Neural cell (in vitro differentiated cells): ENCODE measurements at regions not wholly inside any gene's neighbourhood (a gene's known extent, or its start where the extent isn't known, plus 50 kb on each side); places are given as distances from the start of the nearest gene placed in this dataset.

Experiments used
- H2AFZ ChIP-seq: fragments of 200-600, 300-800 bp; sonication (generic), shearing (Covaris generic); 2 replicates; pipeline ENCODE4 v1.6.0; 2014; ENCODE audit warnings: low read depth, mild to moderate bottlenecking, antibody characterized with exemption, low read length, moderate library complexity
- H3F3A ChIP-seq: fragments of 200-600 bp; shearing (Covaris generic); 2 replicates; pipeline ENCODE4 v1.6.1; 2016; ENCODE audit warnings: mild to moderate bottlenecking, moderate library complexity, mixed read lengths, antibody characterized with exemption, low read length; ENCODE audit not compliant: insufficient read depth, poor library complexity, severe bottlenecking
- H3K27ac ChIP-seq: fragments of 200-600, 300-800 bp; sonication (generic), shearing (Covaris generic); 2 replicates; pipeline ENCODE4 v1.5.1; 2014; ENCODE audit warnings: mild to moderate bottlenecking, low read length, moderate library complexity
- H3K27me3 ChIP-seq: fragments of 300-800, 200-600 bp; sonication (generic), shearing (Covaris generic); 2 replicates; pipeline ENCODE4 v1.6.0; 2014; ENCODE audit warnings: mild to moderate bottlenecking, low read depth, low read length, moderate library complexity; ENCODE audit not compliant: insufficient read depth
- H3K36me3 ChIP-seq: fragments of 300-800, 200-600 bp; sonication (generic), shearing (Covaris generic); 2 replicates; pipeline ENCODE4 v1.5.1; 2014; ENCODE audit warnings: mild to moderate bottlenecking, antibody characterized with exemption, low read length, moderate library complexity; ENCODE audit not compliant: insufficient read depth
- H3K4me2 ChIP-seq: fragments of 300-800, 200-600 bp; sonication (generic), shearing (Covaris generic); 2 replicates; pipeline ENCODE4 v1.6.0; 2014; ENCODE audit warnings: mild to moderate bottlenecking, low read length
- H3K4me3 ChIP-seq: fragments of 300-800, 200-600 bp; sonication (generic), shearing (Covaris generic); 2 replicates; pipeline ENCODE4 v1.5.1; 2014; ENCODE audit warnings: mild to moderate bottlenecking, low read length, moderate library complexity
- H3K79me2 ChIP-seq: fragments of 200-600 bp; shearing (Covaris generic); replicated peaks from 2 replicates; pipeline ENCODE4 v1.6.0; 2014; ENCODE audit warnings: mild to moderate bottlenecking, low read length, moderate library complexity; ENCODE audit not compliant: insufficient read depth
- H3K9ac ChIP-seq: fragments of 300-800, 200-600 bp; sonication (generic), shearing (Covaris generic); 2 replicates; pipeline ENCODE4 v1.6.1; 2016; ENCODE audit warnings: mild to moderate bottlenecking, low read length, mixed read lengths
- H3K9me2 ChIP-seq: fragments of 200-600 bp; shearing (Covaris generic); 2 replicates; pipeline ENCODE4 v1.6.1; 2016; ENCODE audit warnings: mild to moderate bottlenecking, low read length, mixed read lengths; ENCODE audit not compliant: insufficient read depth
- H3K9me3 ChIP-seq: fragments of 200-600, 300-800 bp; sonication (generic), shearing (Covaris generic); 2 replicates; pipeline ENCODE4 v1.6.1; 2016; ENCODE audit warnings: mild to moderate bottlenecking, mixed run types, low read length, moderate library complexity, mixed read lengths
- H4K20me1 ChIP-seq: fragments of 200-600 bp; shearing (Covaris generic); 2 replicates; pipeline ENCODE4 v1.6.1; 2016; ENCODE audit warnings: mild to moderate bottlenecking, mixed run types; ENCODE audit not compliant: insufficient read depth
- CTCF ChIP-seq: fragments of 450-650 bp; IDR thresholded peaks from 2 replicates; pipeline ENCODE4 v1.5.1; 2014; ENCODE audit warnings: antibody characterized with exemption, mild to moderate bottlenecking, moderate library complexity; ENCODE audit not compliant: poor library complexity, severe bottlenecking
- EP300 ChIP-seq: fragments of 450-650 bp; conservative IDR thresholded peaks from 2 replicates; pipeline ENCODE4 v1.6.1; 2014; ENCODE audit warnings: antibody characterized with exemption, mild to moderate bottlenecking, moderate library complexity; ENCODE audit not compliant: poor library complexity, severe bottlenecking
- EZH2 ChIP-seq: fragments of 200-600, 300-800 bp; shearing (Covaris generic), sonication (generic); IDR thresholded peaks from 2 replicates; pipeline ENCODE4 v1.6.1; 2014; ENCODE audit warnings: antibody characterized with exemption, low read length, borderline replicate concordance, mild to moderate bottlenecking; ENCODE audit not compliant: insufficient read depth, poor library complexity, severe bottlenecking
- MXI1 ChIP-seq: fragments of 450-650 bp; conservative IDR thresholded peaks from 2 replicates; pipeline ENCODE4 v1.6.1; 2014; ENCODE audit warnings: antibody characterized with exemption, mild to moderate bottlenecking; ENCODE audit not compliant: poor library complexity, severe bottlenecking
- POLR2AphosphoS5 ChIP-seq: IDR thresholded peaks from 2 replicates; pipeline ENCODE4 v1.6.1; 2012
- RAD21 ChIP-seq: fragments of 450-650 bp; conservative IDR thresholded peaks from 2 replicates; pipeline ENCODE4 v1.6.1; 2014; ENCODE audit warnings: antibody characterized with exemption, mild to moderate bottlenecking, moderate library complexity
- REST ChIP-seq: IDR thresholded peaks from 2 replicates; pipeline ENCODE4 v1.6.1; 2012; ENCODE audit warnings: borderline replicate concordance
- SMC3 ChIP-seq: fragments of 450-650 bp; conservative IDR thresholded peaks from 2 replicates; pipeline ENCODE4 v1.6.1; 2014; ENCODE audit warnings: antibody characterized with exemption, mild to moderate bottlenecking, moderate library complexity; ENCODE audit not compliant: poor library complexity
- TAF1 ChIP-seq: IDR thresholded peaks from 2 replicates; pipeline ENCODE4 v1.6.1; 2012; ENCODE audit warnings: low read depth

GRCh38 chr12:58067610-58068387, 126.4 kb downstream of the ATP23 start:
- H3K79me2 ChIP-seq, result no peaks in the 10 kb centered on the region
- TF ChIP-seq EZH2, result no peak
- TF ChIP-seq CTCF, result no peak
- TF ChIP-seq SMC3, result no peak
- H3K36me3 ChIP-seq, result no peaks in the 10 kb centered on the region
- no peak overlapping the region for H3K4me2 ChIP-seq
- no peaks in the 10 kb centered on the region for H4K20me1 ChIP-seq
- H3K4me3 ChIP-seq, result no peak overlapping the region
- H3K27me3 ChIP-seq, result no peaks in the 10 kb centered on the region
- H3F3A ChIP-seq, result no peaks in the 10 kb centered on the region
- no peaks in the 10 kb centered on the region for H3K9me3 ChIP-seq
- no peak overlapping the region for H2AFZ ChIP-seq
- no peaks in the 10 kb centered on the region for H3K9me2 ChIP-seq
- H3K9ac ChIP-seq, result no peak overlapping the region
- no peak overlapping the region for H3K27ac ChIP-seq

- no peaks in the 10 kb centered on the region for H3K9me2 ChIP-seq
- H3K27me3 ChIP-seq, result no peaks in the 10 kb centered on the region
- no peaks in the 10 kb centered on the region for H3K36me3 ChIP-seq
- TF ChIP-seq SMC3 (no peak), POLR2AphosphoS5 (no peak), CTCF (no peak), EP300 (no peak), MXI1 (no peak), RAD21 (no peak), EZH2 (no peak), REST (no peak), TAF1 (no peak)
- H2AFZ ChIP-seq, result no peak overlapping the region
- H3K4me3 ChIP-seq, result no peak overlapping the region
- H3K4me2 ChIP-seq, result no peak overlapping the region
- no peaks in the 10 kb centered on the region for H3K9me3 ChIP-seq
- H3F3A ChIP-seq, result no peaks in the 10 kb centered on the region
- H3K27ac ChIP-seq, result no peak overlapping the region
- H4K20me1 ChIP-seq, result no peaks in the 10 kb centered on the region
- no peak overlapping the region for H3K9ac ChIP-seq
- H3K79me2 ChIP-seq, result no peaks in the 10 kb centered on the region
These were observed 127.3 kb downstream of the ATP23 start for GRCh38 chr12:58068706-58069105.
